ENCODE measurements at regions not wholly inside any gene's neighbourhood (a gene's known extent, or its start where the extent isn't known, plus 50 kb on each side); places are given as distances from the start of the nearest gene placed in this dataset.
"Not testable (repeated sequence)": the region's sequence is repeated elsewhere in the genome, so short reads cannot be mapped to it uniquely, and the experiment has no call there.

GRCh38 chr1:242966892-242967291 lies 288.2 kb downstream of the CEP170 start:
- no peak overlapping the region for H3K27ac Mint-ChIP-seq (ENCODE audit: low read depth, unreplicated experiment)
- intact Hi-C loops (cut with micrococcal nuclease): no loop called here
- BruUV-seq (replicated peaks): no TSS peak
- POLR2A ChIA-PET: no interaction called here
- H3K4me1 Mint-ChIP-seq (ENCODE audit: insufficient read depth, unreplicated experiment): no peaks in the 10 kb centered on the region
- no peaks in the 10 kb centered on the region for H3K27me3 Mint-ChIP-seq (ENCODE audit: insufficient read depth, unreplicated experiment)
- no peak for DNase-seq (ENCODE audit: unreplicated experiment)
- H3K36me3 Mint-ChIP-seq (ENCODE audit: insufficient read depth, unreplicated experiment): no peaks in the 10 kb centered on the region
- CTCF ChIA-PET: no interaction called here
- H3K4me3 Mint-ChIP-seq (ENCODE audit: unreplicated experiment): no peak overlapping the region
- peaks cover 18% of the 10 kb centered on the region for H3K9me3 Mint-ChIP-seq (ENCODE audit: unreplicated experiment)
- no peak for TF ChIP-seq CTCF (IDR thresholded peaks at IDR 0.05; ENCODE audit: unreplicated experiment)

GRCh38 chr1:242959397-242959796 lies 295.7 kb downstream of the CEP170 start:
- H3K4me3 Mint-ChIP-seq (ENCODE audit: unreplicated experiment); H3K9me3 Mint-ChIP-seq (ENCODE audit: unreplicated experiment); H3K36me3 Mint-ChIP-seq (ENCODE audit: insufficient read depth, unreplicated experiment); DNase-seq (ENCODE audit: unreplicated experiment); CTCF ChIA-PET; intact Hi-C loops (cut with micrococcal nuclease); H3K4me1 Mint-ChIP-seq (ENCODE audit: insufficient read depth, unreplicated experiment); H3K27me3 Mint-ChIP-seq (ENCODE audit: insufficient read depth, unreplicated experiment); BruUV-seq (replicated peaks); H3K27ac Mint-ChIP-seq (ENCODE audit: low read depth, unreplicated experiment): not testable (repeated sequence)
- POLR2A ChIA-PET: interaction anchor here (0.6 kb wide), 1 partner anchor 755 kb away, joined by 3 read pairs; no protein-coding TSS in a partner anchor

- CTCF ChIA-PET; BruUV-seq (replicated peaks); POLR2A ChIA-PET; H3K27ac Mint-ChIP-seq (ENCODE audit: low read depth, unreplicated experiment); intact Hi-C loops (cut with micrococcal nuclease); DNase-seq (ENCODE audit: unreplicated experiment); H3K36me3 Mint-ChIP-seq (ENCODE audit: insufficient read depth, unreplicated experiment); H3K9me3 Mint-ChIP-seq (ENCODE audit: unreplicated experiment); H3K4me3 Mint-ChIP-seq (ENCODE audit: unreplicated experiment); H3K27me3 Mint-ChIP-seq (ENCODE audit: insufficient read depth, unreplicated experiment); H3K4me1 Mint-ChIP-seq (ENCODE audit: insufficient read depth, unreplicated experiment): not testable (repeated sequence)
These were observed 300.1 kb downstream of the CEP170 start for GRCh38 chr1:242954945-242955344.

GRCh38 chr1:242946206-242946605 lies 308.9 kb downstream of the CEP170 start:
- H3K4me3 Mint-ChIP-seq (ENCODE audit: unreplicated experiment): no peak overlapping the region
- no TSS peak for BruUV-seq (replicated peaks)
- CTCF ChIA-PET: no interaction called here

GRCh38 chr1:242936725-242937124 lies 318.4 kb downstream of the CEP170 start:
- not testable (repeated sequence) for H3K36me3 Mint-ChIP-seq (ENCODE audit: insufficient read depth, unreplicated experiment)

More at GRCh38 chr1:242946206-242946605, 308.9 kb downstream of the CEP170 start:
- POLR2A ChIA-PET: no interaction called here
- no peak for TF ChIP-seq CTCF (IDR thresholded peaks at IDR 0.05; ENCODE audit: unreplicated experiment)
- Mint-ChIP-seq H3K9me3 (ENCODE audit: unreplicated experiment) (peaks cover 15% of the 10 kb centered on the region), H3K27ac (ENCODE audit: low read depth, unreplicated experiment) (no peak overlapping the region), H3K27me3 (ENCODE audit: insufficient read depth, unreplicated experiment) (peaks cover 35% of the 10 kb centered on the region), H3K4me1 (ENCODE audit: insufficient read depth, unreplicated experiment) (no peaks in the 10 kb centered on the region), H3K36me3 (ENCODE audit: insufficient read depth, unreplicated experiment) (no peaks in the 10 kb centered on the region)
- DNase-seq (ENCODE audit: unreplicated experiment): no peak
- intact Hi-C loops (cut with micrococcal nuclease): no loop called here

GRCh38 chr1:242924717-242925116 lies 330.4 kb downstream of the CEP170 start:
- H3K27ac Mint-ChIP-seq (ENCODE audit: low read depth, unreplicated experiment); CTCF ChIA-PET; H3K4me1 Mint-ChIP-seq (ENCODE audit: insufficient read depth, unreplicated experiment); DNase-seq (ENCODE audit: unreplicated experiment); POLR2A ChIA-PET; H3K4me3 Mint-ChIP-seq (ENCODE audit: unreplicated experiment); H3K9me3 Mint-ChIP-seq (ENCODE audit: unreplicated experiment); H3K36me3 Mint-ChIP-seq (ENCODE audit: insufficient read depth, unreplicated experiment); intact Hi-C loops (cut with micrococcal nuclease); BruUV-seq (replicated peaks): not testable (repeated sequence)
- H3K27me3 Mint-ChIP-seq (ENCODE audit: insufficient read depth, unreplicated experiment): peaks cover 12% of the 10 kb centered on the region

More at GRCh38 chr1:242936725-242937124, 318.4 kb downstream of the CEP170 start:
- BruUV-seq (replicated peaks); H3K4me1 Mint-ChIP-seq (ENCODE audit: insufficient read depth, unreplicated experiment); H3K9me3 Mint-ChIP-seq (ENCODE audit: unreplicated experiment); H3K27ac Mint-ChIP-seq (ENCODE audit: low read depth, unreplicated experiment); H3K27me3 Mint-ChIP-seq (ENCODE audit: insufficient read depth, unreplicated experiment); H3K4me3 Mint-ChIP-seq (ENCODE audit: unreplicated experiment); POLR2A ChIA-PET: not testable (repeated sequence)
- CTCF ChIA-PET: interaction anchor here (1.1 kb wide), 1 partner anchor 411 kb away, joined by 3 read pairs; no protein-coding TSS in a partner anchor
- intact Hi-C loops (cut with micrococcal nuclease): loop anchor here (5.0 kb wide), 1 partner anchor 414 kb away; the partner anchor contains the start of gene PLD5
- TF ChIP-seq CTCF (IDR thresholded peaks at IDR 0.05; ENCODE audit: unreplicated experiment): peak; percentile 44
- DNase-seq (ENCODE audit: unreplicated experiment): peak; percentile 36

GRCh38 chr1:242923603-242924002 lies 331.5 kb downstream of the CEP170 start:
- H3K4me3 Mint-ChIP-seq (ENCODE audit: unreplicated experiment); H3K4me1 Mint-ChIP-seq (ENCODE audit: insufficient read depth, unreplicated experiment); H3K9me3 Mint-ChIP-seq (ENCODE audit: unreplicated experiment); POLR2A ChIA-PET; H3K27ac Mint-ChIP-seq (ENCODE audit: low read depth, unreplicated experiment); intact Hi-C loops (cut with micrococcal nuclease); H3K36me3 Mint-ChIP-seq (ENCODE audit: insufficient read depth, unreplicated experiment); DNase-seq (ENCODE audit: unreplicated experiment); CTCF ChIA-PET; BruUV-seq (replicated peaks): not testable (repeated sequence)
- H3K27me3 Mint-ChIP-seq (ENCODE audit: insufficient read depth, unreplicated experiment): peaks cover 12% of the 10 kb centered on the region

All from MCF 10A (cell line).